GM23338 (cell line): ENCODE measurements at regions not wholly inside any gene's neighbourhood (a gene's known extent, or its start where the extent isn't known, plus 50 kb on each side); places are given as distances from the start of the nearest gene placed in this dataset.

Experiments used
- CTCF ChIP-seq, 2 experiments: fragments of 200-600 bp in 1 of 2; sonication (generic) in 1 of 2; conservative IDR thresholded peaks; 2 replicates each; pipeline versions ENCODE4 v1.5.1 to v1.6.1; 2016 to 2017; ENCODE audit warnings: antibody characterized with exemption in 2 of 2, low read depth in 2 of 2, mild to moderate bottlenecking in 2 of 2, moderate library complexity in 1 of 2
- NANOG ChIP-seq: IDR thresholded peaks from 2 replicates; pipeline ENCODE4 v1.6.1; 2016; ENCODE audit warnings: antibody characterized with exemption, borderline replicate concordance
- POLR2AphosphoS5 ChIP-seq: IDR thresholded peaks from 2 replicates; pipeline ENCODE4 v1.6.1; 2016; ENCODE audit warnings: antibody characterized with exemption, low read depth
- ZNF114 ChIP-seq: fragments of 250-450 bp; sonication (Bioruptor Pico); IDR thresholded peaks from 2 replicates; pipeline ENCODE4 v1.5.0; 2020; ENCODE audit warnings: mild to moderate bottlenecking, moderate library complexity
- ZNF331 ChIP-seq: fragments of 250-450 bp; sonication (Bioruptor Pico); IDR thresholded peaks from 2 replicates; pipeline ENCODE4 v1.5.0; 2020; ENCODE audit warnings: low read depth, mild to moderate bottlenecking, moderate library complexity
- ZNF462 ChIP-seq: fragments of 250-450 bp; sonication (Bioruptor Pico); IDR thresholded peaks from 2 replicates; pipeline ENCODE4 v1.5.0; 2020; ENCODE audit warnings: mild to moderate bottlenecking, moderate library complexity
- TF ChIP-seq, protein P1 (sequence below): IDR thresholded peaks from one replicate; pipeline ENCODE4 v1.6.1; 2018; ENCODE audit warnings: antibody characterized with exemption; ENCODE audit not compliant: unreplicated experiment

- no peak for TF ChIP-seq ZNF462 (CRISPR knock-in tag)
- TF ChIP-seq ZNF331: no peak
- TF ChIP-seq, protein P1, sequence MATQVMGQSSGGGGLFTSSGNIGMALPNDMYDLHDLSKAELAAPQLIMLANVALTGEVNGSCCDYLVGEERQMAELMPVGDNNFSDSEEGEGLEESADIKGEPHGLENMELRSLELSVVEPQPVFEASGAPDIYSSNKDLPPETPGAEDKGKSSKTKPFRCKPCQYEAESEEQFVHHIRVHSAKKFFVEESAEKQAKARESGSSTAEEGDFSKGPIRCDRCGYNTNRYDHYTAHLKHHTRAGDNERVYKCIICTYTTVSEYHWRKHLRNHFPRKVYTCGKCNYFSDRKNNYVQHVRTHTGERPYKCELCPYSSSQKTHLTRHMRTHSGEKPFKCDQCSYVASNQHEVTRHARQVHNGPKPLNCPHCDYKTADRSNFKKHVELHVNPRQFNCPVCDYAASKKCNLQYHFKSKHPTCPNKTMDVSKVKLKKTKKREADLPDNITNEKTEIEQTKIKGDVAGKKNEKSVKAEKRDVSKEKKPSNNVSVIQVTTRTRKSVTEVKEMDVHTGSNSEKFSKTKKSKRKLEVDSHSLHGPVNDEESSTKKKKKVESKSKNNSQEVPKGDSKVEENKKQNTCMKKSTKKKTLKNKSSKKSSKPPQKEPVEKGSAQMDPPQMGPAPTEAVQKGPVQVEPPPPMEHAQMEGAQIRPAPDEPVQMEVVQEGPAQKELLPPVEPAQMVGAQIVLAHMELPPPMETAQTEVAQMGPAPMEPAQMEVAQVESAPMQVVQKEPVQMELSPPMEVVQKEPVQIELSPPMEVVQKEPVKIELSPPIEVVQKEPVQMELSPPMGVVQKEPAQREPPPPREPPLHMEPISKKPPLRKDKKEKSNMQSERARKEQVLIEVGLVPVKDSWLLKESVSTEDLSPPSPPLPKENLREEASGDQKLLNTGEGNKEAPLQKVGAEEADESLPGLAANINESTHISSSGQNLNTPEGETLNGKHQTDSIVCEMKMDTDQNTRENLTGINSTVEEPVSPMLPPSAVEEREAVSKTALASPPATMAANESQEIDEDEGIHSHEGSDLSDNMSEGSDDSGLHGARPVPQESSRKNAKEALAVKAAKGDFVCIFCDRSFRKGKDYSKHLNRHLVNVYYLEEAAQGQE: no peak
- TF ChIP-seq CTCF (conservative IDR thresholded peaks at IDR 0.05; ENCODE audit: low read depth in 2 of 2): no peak
- no peak for TF ChIP-seq NANOG
- TF ChIP-seq ZNF114 (CRISPR knock-in tag): no peak
- no peak for TF ChIP-seq POLR2AphosphoS5
These were observed 152.8 kb downstream of the TMEM200A start (continued) for GRCh38 chr6:130518588-130518987.
